AG09309 (cell line): ENCODE measurements at regions not wholly inside any gene's neighbourhood (a gene's known extent, or its start where the extent isn't known, plus 50 kb on each side); places are given as distances from the start of the nearest gene placed in this dataset.
A peak's percentile ranks its signal among the peaks of the same experiment; 100 is the strongest.

Source experiments
- DNase-seq: peaks from one replicate; pipeline ENCODE4 v3.0.0-alpha.2; 2010; ENCODE audit warnings: low read depth
- H3K4me3 ChIP-seq: 2 replicates; pipeline ENCODE4 v1.5.1; 2011; ENCODE audit warnings: mild to moderate bottlenecking, low read depth, low read length, moderate library complexity; ENCODE audit not compliant: control insufficient read depth
- CTCF ChIP-seq: IDR thresholded peaks from 2 replicates; pipeline ENCODE4 v1.5.1; 2011; ENCODE audit warnings: mild to moderate bottlenecking, low read depth, low read length, inconsistent platforms; ENCODE audit not compliant: insufficient read depth, control insufficient read depth; ENCODE audit errors: missing control alignments

GRCh38 chr3:43194490-43195114, 88.7 kb upstream of the POMGNT2 start:
- TF ChIP-seq CTCF: no peak
- H3K4me3 ChIP-seq: no peak overlapping the region
- no peak for DNase-seq

GRCh38 chr3:43194069-43194468, 88.2 kb upstream of the POMGNT2 start:
- no peak for DNase-seq
- TF ChIP-seq CTCF: no peak
- no peak overlapping the region for H3K4me3 ChIP-seq

- no peak for TF ChIP-seq CTCF
- no peak overlapping the region for H3K4me3 ChIP-seq
- no peak for DNase-seq
Measured at GRCh38 chr3:43192028-43192427, 86.1 kb upstream of the POMGNT2 start.

GRCh38 chr3:43191116-43191515, 85.2 kb upstream of the POMGNT2 start:
- H3K4me3 ChIP-seq: no peak overlapping the region
- no peak for DNase-seq
- no peak for TF ChIP-seq CTCF

- peak; percentile 98 for DNase-seq
- TF ChIP-seq CTCF: no peak
- no peak overlapping the region for H3K4me3 ChIP-seq
Measured at GRCh38 chr3:43190670-43191069, 84.8 kb upstream of the POMGNT2 start.

GRCh38 chr3:43187836-43188479, 82.1 kb upstream of the POMGNT2 start:
- no peak for DNase-seq
- no peak overlapping the region for H3K4me3 ChIP-seq
- TF ChIP-seq CTCF: no peak
